ENCODE measurements at regions not wholly inside any gene's neighbourhood (a gene's known extent, or its start where the extent isn't known, plus 50 kb on each side); places are given as distances from the start of the nearest gene placed in this dataset.

DNA sequence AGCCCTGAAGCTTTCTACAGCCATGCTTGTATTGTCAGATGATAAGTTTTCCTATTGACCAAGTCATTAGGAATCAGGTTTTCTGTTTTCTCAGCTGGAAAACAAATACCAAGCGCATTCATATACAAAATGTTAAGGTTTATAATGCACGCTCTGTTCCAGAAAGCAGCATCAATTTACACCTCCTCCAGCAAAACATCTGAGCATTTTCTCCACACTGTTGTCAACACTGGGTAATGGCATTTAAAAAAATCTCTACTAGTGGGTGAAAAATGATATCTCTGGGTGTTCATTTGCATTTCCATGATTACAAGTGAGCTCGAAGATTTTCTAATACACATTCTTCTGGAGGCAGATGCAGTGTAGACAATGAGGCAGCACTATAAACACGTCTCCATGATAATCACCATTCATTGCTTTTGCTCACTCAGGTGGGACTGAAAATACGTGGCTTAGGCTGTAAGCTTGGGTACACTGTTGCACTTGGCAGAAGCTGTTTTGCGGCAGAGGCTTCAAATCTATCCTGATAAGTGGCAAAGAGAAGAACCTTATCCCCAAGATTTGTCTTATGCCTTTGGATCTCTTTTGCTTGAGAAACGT lies 114.8 kb upstream of the PLPP4 start:
- Histone ChIP-seq H3K4me3 (ENCODE audit: insufficient read length, low read depth) (no peak overlapping the region), H3K36me3 (ENCODE audit: insufficient read depth, insufficient read length, low read length) (no peaks in the 10 kb centered on the region), H3K9ac (ENCODE audit: insufficient read length, low read depth) (no peak overlapping the region), H3K9me3 (ENCODE audit: insufficient read depth, low read length) (no peaks in the 10 kb centered on the region), H3K4me1 (ENCODE audit: insufficient read depth, insufficient read length) (peaks cover 6% of the 10 kb centered on the region), H3K27me3 (ENCODE audit: insufficient read depth, insufficient read length) (no peaks in the 10 kb centered on the region)
- TF ChIP-seq YY1 (IDR thresholded peaks at IDR 0.05; ENCODE audit: insufficient read depth, insufficient read length), result no peak
- no peak for TF ChIP-seq ZNF274 (IDR thresholded peaks at IDR 0.05; ENCODE audit: low read depth, low read length)
- TF ChIP-seq SUZ12 (IDR thresholded peaks at IDR 0.05; ENCODE audit: extremely low read depth, insufficient read depth, insufficient read length), result no peak
- no peak for DNase-seq (ENCODE audit: low read depth, low spot score)

DNA sequence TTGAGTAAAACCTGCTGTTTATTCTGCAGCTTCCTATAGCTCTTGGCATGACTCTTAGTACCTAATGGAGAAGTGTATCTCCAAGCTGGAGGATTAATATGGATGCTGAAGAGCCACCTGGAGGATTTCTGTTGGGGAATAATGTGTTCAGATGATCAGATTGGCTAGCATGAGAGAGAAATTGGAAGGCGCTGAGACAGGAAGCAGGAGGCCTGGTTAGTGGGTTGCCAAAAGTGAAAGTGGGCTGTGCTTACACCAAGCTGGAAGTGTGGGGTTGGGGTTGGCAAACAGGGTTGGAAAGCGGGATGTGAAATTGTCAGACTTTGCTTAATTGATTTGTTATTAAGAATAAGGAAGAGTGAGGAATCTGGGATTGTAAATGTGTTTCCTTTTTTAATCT lies 111.8 kb upstream of the PLPP4 start:
- no peak overlapping the region for H3K4me3 ChIP-seq (ENCODE audit: insufficient read length, low read depth)
- H3K27me3 ChIP-seq (ENCODE audit: insufficient read depth, insufficient read length), result no peaks in the 10 kb centered on the region
- TF ChIP-seq SUZ12 (IDR thresholded peaks at IDR 0.05; ENCODE audit: extremely low read depth, insufficient read depth, insufficient read length), result no peak
- no peak for TF ChIP-seq ZNF274 (IDR thresholded peaks at IDR 0.05; ENCODE audit: low read depth, low read length)
- TF ChIP-seq YY1 (IDR thresholded peaks at IDR 0.05; ENCODE audit: insufficient read depth, insufficient read length), result no peak
- H3K36me3 ChIP-seq (ENCODE audit: insufficient read depth, insufficient read length, low read length), result no peaks in the 10 kb centered on the region
- H3K4me1 ChIP-seq (ENCODE audit: insufficient read depth, insufficient read length), result peaks cover 6% of the 10 kb centered on the region
- H3K9me3 ChIP-seq (ENCODE audit: insufficient read depth, low read length), result no peaks in the 10 kb centered on the region
- no peak for DNase-seq (ENCODE audit: low read depth, low spot score)
- no peak overlapping the region for H3K9ac ChIP-seq (ENCODE audit: insufficient read length, low read depth)

DNA sequence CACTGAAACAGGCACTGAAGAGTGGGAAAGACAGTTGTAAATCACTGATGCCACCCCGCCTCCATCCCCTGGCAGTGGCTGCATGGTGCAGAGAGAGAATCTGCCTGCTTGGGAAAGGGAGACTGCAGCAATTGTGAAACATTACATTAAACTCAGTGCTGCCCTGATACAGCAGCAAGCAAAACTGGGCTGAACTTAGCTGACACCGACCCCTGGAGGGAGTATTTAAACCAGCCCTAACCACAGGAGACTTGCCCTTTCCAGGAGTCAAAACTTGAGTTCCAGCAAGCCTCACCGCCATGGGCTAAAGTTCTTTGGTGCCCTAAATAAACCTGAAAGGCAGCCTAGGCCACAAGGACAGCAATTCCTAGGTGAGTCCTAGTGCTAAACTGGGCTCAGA lies 109.4 kb upstream of the PLPP4 start:
- no peaks in the 10 kb centered on the region for H3K9me3 ChIP-seq (ENCODE audit: insufficient read depth, low read length)
- H3K4me1 ChIP-seq (ENCODE audit: insufficient read depth, insufficient read length), result no peaks in the 10 kb centered on the region
- H3K9ac ChIP-seq (ENCODE audit: insufficient read length, low read depth), result no peak overlapping the region
- no peak for TF ChIP-seq ZNF274 (IDR thresholded peaks at IDR 0.05; ENCODE audit: low read depth, low read length)
- TF ChIP-seq SUZ12 (IDR thresholded peaks at IDR 0.05; ENCODE audit: extremely low read depth, insufficient read depth, insufficient read length), result no peak
- TF ChIP-seq YY1 (IDR thresholded peaks at IDR 0.05; ENCODE audit: insufficient read depth, insufficient read length), result no peak
- H3K4me3 ChIP-seq (ENCODE audit: insufficient read length, low read depth), result no peak overlapping the region
- no peaks in the 10 kb centered on the region for H3K36me3 ChIP-seq (ENCODE audit: insufficient read depth, insufficient read length, low read length)
- no peaks in the 10 kb centered on the region for H3K27me3 ChIP-seq (ENCODE audit: insufficient read depth, insufficient read length)
- no peak for DNase-seq (ENCODE audit: low read depth, low spot score)

DNA sequence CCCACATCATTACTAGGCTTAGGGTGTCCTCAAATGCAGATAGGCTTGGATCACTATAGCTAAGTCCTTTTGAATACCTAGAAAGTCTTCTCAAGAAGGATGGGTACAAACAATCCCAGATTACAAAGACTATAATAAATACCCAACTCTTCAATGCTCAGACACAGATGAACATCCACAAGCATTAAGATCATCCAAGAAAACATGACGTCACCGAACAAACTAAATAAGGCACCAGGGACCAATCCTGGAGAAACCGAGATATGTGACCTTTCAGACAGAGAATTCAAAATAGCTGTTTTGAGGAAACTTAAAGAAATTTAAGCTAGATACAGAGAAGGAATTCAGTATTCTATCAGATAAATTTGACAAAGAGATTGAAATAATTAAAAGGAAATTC lies 108.0 kb upstream of the PLPP4 start:
- Histone ChIP-seq H3K36me3 (ENCODE audit: insufficient read depth, insufficient read length, low read length) (no peaks in the 10 kb centered on the region), H3K4me1 (ENCODE audit: insufficient read depth, insufficient read length) (no peaks in the 10 kb centered on the region), H3K27me3 (ENCODE audit: insufficient read depth, insufficient read length) (no peaks in the 10 kb centered on the region), H3K9ac (ENCODE audit: insufficient read length, low read depth) (no peak overlapping the region), H3K4me3 (ENCODE audit: insufficient read length, low read depth) (no peak overlapping the region), H3K9me3 (ENCODE audit: insufficient read depth, low read length) (no peaks in the 10 kb centered on the region)
- DNase-seq (ENCODE audit: low read depth, low spot score), result no peak
- TF ChIP-seq ZNF274 (IDR thresholded peaks at IDR 0.05; ENCODE audit: low read depth, low read length) (no peak), YY1 (IDR thresholded peaks at IDR 0.05; ENCODE audit: insufficient read depth, insufficient read length) (no peak), SUZ12 (IDR thresholded peaks at IDR 0.05; ENCODE audit: extremely low read depth, insufficient read depth, insufficient read length) (no peak)

DNA sequence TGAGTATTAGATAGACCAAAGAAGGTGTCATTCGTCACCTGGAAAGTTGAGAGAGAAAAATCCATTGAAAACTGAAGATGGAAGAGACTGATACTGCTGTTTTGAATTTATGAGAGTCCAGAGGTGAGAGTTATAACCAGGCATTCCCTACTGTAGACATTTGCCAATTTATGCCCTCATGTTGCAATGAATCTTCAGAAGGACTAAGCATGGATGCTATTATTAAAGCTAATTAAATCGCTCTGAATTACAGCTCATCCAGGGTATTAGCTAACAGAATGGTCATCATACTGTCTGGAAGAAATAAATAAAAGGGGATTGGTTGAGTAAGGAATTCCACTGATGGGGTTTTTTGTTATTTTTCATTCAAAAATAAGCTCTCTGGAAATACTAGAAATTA lies 101.6 kb upstream of the PLPP4 start:
- Histone ChIP-seq H3K9ac (ENCODE audit: insufficient read length, low read depth) (no peak overlapping the region), H3K9me3 (ENCODE audit: insufficient read depth, low read length) (no peaks in the 10 kb centered on the region), H3K4me3 (ENCODE audit: insufficient read length, low read depth) (no peak overlapping the region), H3K36me3 (ENCODE audit: insufficient read depth, insufficient read length, low read length) (no peaks in the 10 kb centered on the region), H3K27me3 (ENCODE audit: insufficient read depth, insufficient read length) (no peaks in the 10 kb centered on the region), H3K4me1 (ENCODE audit: insufficient read depth, insufficient read length) (no peaks in the 10 kb centered on the region)
- TF ChIP-seq SUZ12 (IDR thresholded peaks at IDR 0.05; ENCODE audit: extremely low read depth, insufficient read depth, insufficient read length) (no peak), YY1 (IDR thresholded peaks at IDR 0.05; ENCODE audit: insufficient read depth, insufficient read length) (no peak), ZNF274 (IDR thresholded peaks at IDR 0.05; ENCODE audit: low read depth, low read length) (no peak)
- DNase-seq (ENCODE audit: low read depth, low spot score), result no peak

DNA sequence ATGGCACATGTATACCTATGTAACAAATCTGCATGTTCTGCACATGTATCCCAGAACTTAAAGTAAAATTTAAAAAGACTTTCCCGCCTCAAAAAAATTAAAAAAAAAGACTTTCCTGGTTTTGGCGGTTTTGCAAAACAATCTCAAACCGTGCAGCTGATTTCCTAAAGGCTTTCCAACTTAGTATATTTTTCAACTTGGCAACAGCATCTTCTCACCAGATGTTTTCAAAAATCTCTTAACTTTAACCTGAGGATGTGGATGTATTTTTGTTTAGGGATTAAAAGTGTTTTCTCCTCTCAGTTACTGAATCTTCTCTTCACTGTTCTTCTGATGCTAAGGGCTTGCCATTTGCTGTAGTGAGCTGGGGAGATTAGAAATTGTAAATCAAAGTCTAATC lies 96.5 kb upstream of the PLPP4 start:
- Histone ChIP-seq H3K9ac (ENCODE audit: insufficient read length, low read depth) (no peak overlapping the region), H3K36me3 (ENCODE audit: insufficient read depth, insufficient read length, low read length) (no peaks in the 10 kb centered on the region), H3K27me3 (ENCODE audit: insufficient read depth, insufficient read length) (no peaks in the 10 kb centered on the region), H3K4me3 (ENCODE audit: insufficient read length, low read depth) (no peak overlapping the region), H3K9me3 (ENCODE audit: insufficient read depth, low read length) (no peaks in the 10 kb centered on the region), H3K4me1 (ENCODE audit: insufficient read depth, insufficient read length) (no peaks in the 10 kb centered on the region)
- DNase-seq (ENCODE audit: low read depth, low spot score), result no peak
- TF ChIP-seq SUZ12 (IDR thresholded peaks at IDR 0.05; ENCODE audit: extremely low read depth, insufficient read depth, insufficient read length), result no peak
- TF ChIP-seq YY1 (IDR thresholded peaks at IDR 0.05; ENCODE audit: insufficient read depth, insufficient read length), result no peak
- no peak for TF ChIP-seq ZNF274 (IDR thresholded peaks at IDR 0.05; ENCODE audit: low read depth, low read length)

DNA sequence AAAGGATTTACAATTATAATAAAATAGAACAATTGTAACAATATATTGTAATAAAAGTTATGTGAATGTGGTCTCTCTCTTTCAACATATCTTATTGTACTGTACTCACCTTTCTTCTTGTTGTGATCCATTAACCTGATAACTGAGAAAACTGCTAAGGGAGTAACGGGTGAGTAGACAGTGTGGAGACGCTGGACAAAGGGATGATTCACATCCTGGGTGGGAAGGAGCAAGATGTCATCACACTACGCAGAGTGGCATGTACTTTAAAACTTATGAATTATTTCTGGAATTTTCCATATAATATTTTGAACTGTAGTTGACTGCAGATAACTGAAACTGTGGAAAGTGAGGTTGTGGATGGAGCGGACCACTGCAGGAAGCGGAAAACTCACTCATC lies 91.2 kb upstream of the PLPP4 start:
- Histone ChIP-seq H3K36me3 (ENCODE audit: insufficient read depth, insufficient read length, low read length) (no peaks in the 10 kb centered on the region), H3K9ac (ENCODE audit: insufficient read length, low read depth) (no peak overlapping the region), H3K4me3 (ENCODE audit: insufficient read length, low read depth) (no peak overlapping the region), H3K27me3 (ENCODE audit: insufficient read depth, insufficient read length) (no peaks in the 10 kb centered on the region), H3K4me1 (ENCODE audit: insufficient read depth, insufficient read length) (no peaks in the 10 kb centered on the region), H3K9me3 (ENCODE audit: insufficient read depth, low read length) (no peaks in the 10 kb centered on the region)
- DNase-seq (ENCODE audit: low read depth, low spot score), result no peak
- no peak for TF ChIP-seq YY1 (IDR thresholded peaks at IDR 0.05; ENCODE audit: insufficient read depth, insufficient read length)
- TF ChIP-seq ZNF274 (IDR thresholded peaks at IDR 0.05; ENCODE audit: low read depth, low read length), result no peak
- no peak for TF ChIP-seq SUZ12 (IDR thresholded peaks at IDR 0.05; ENCODE audit: extremely low read depth, insufficient read depth, insufficient read length)
